ENCODE measurements at regions not wholly inside any gene's neighbourhood (a gene's known extent, or its start where the extent isn't known, plus 50 kb on each side); places are given as distances from the start of the nearest gene placed in this dataset.

DNA sequence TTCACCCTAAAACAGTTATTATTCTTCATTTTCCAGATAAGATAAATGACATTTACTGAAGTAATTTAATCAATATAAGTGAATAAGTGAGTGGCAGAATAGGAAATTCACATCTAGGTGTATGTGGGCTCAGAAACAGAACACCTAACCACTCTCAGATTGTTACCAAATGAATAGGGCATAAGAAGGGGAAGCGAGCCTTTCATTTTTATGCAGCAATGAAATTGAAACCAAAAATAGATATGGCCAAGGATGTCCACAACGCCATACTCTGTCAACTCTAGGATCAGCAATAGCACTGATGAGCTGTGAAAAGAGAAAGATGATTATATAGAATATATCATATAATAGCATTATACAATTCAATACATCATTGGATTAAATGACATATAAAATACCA, 398.1 kb upstream of the API5 start:
- no peak for TF ChIP-seq POLR2A (IDR thresholded peaks at IDR 0.05)
- TF ChIP-seq, protein P1, sequence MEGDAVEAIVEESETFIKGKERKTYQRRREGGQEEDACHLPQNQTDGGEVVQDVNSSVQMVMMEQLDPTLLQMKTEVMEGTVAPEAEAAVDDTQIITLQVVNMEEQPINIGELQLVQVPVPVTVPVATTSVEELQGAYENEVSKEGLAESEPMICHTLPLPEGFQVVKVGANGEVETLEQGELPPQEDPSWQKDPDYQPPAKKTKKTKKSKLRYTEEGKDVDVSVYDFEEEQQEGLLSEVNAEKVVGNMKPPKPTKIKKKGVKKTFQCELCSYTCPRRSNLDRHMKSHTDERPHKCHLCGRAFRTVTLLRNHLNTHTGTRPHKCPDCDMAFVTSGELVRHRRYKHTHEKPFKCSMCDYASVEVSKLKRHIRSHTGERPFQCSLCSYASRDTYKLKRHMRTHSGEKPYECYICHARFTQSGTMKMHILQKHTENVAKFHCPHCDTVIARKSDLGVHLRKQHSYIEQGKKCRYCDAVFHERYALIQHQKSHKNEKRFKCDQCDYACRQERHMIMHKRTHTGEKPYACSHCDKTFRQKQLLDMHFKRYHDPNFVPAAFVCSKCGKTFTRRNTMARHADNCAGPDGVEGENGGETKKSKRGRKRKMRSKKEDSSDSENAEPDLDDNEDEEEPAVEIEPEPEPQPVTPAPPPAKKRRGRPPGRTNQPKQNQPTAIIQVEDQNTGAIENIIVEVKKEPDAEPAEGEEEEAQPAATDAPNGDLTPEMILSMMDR (IDR thresholded peaks at IDR 0.05), result no peak
- TF ChIP-seq EP300 (IDR thresholded peaks at IDR 0.05), result no peak
